ENCODE measurements at regions not wholly inside any gene's neighbourhood (a gene's known extent, or its start where the extent isn't known, plus 50 kb on each side); places are given as distances from the start of the nearest gene placed in this dataset.
"Not testable (repeated sequence)": the region's sequence is repeated elsewhere in the genome, so short reads cannot be mapped to it uniquely, and the experiment has no call there.

GRCh38 chr2:104904889-104905288 lies 51.0 kb downstream of the POU3F3 start:
- DNase-seq: no peak

- DNase-seq: no peak
Measured at GRCh38 chr2:104909317-104909716, 55.4 kb downstream of the POU3F3 start.

GRCh38 chr2:104914509-104914908 lies 60.6 kb downstream of the POU3F3 start:
- DNase-seq: no peak

GRCh38 chr2:104915107-104915793 lies 61.3 kb downstream of the POU3F3 start:
- no peak for DNase-seq

- DNase-seq: no peak
Measured at GRCh38 chr2:104919127-104919526, 65.2 kb downstream of the POU3F3 start.

DNA sequence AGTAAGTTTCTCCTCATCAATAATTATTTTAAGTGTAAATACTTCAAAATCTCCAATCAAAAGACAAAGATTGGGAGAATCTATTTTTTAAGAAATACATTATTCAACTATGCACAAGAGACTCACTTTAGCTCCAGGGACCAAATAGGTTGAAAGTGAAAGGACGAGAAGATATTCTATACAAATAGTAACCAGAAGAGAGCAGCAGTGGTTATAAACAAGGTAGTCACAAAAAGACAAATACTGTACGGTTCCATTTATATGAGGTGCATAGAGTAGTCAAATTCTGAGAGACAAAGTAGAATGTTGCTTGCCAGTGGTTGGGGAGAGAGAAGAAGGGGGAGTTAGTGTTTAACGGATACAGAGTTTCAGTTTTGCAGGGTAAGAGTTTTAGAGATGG lies 69.8 kb downstream of the POU3F3 start:
- no peak for DNase-seq

- no peak for DNase-seq
Measured at GRCh38 chr2:104929663-104930062, 75.7 kb downstream of the POU3F3 start.

DNA sequence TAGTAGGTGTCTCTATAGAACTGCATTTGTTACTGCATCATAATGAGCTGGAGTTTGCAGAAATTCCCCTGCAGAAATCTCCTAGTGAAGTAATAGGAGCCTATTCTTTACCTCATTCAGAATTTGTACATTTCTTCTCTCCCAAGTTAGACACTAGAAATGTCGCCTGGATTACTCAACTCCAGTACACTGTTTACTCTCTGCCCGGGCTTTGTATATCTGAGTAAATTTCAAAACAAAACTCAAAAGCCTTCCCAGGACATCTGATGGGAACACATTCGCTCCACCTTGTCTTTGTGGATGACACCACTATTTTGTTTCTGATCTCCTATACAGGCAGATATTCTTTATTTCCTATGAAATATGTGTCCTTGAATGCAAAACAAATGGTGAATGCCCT lies 76.8 kb downstream of the POU3F3 start:
- no peak for DNase-seq

GRCh38 chr2:104932243-104932642 lies 78.3 kb downstream of the POU3F3 start:
- DNase-seq: no peak

DNA sequence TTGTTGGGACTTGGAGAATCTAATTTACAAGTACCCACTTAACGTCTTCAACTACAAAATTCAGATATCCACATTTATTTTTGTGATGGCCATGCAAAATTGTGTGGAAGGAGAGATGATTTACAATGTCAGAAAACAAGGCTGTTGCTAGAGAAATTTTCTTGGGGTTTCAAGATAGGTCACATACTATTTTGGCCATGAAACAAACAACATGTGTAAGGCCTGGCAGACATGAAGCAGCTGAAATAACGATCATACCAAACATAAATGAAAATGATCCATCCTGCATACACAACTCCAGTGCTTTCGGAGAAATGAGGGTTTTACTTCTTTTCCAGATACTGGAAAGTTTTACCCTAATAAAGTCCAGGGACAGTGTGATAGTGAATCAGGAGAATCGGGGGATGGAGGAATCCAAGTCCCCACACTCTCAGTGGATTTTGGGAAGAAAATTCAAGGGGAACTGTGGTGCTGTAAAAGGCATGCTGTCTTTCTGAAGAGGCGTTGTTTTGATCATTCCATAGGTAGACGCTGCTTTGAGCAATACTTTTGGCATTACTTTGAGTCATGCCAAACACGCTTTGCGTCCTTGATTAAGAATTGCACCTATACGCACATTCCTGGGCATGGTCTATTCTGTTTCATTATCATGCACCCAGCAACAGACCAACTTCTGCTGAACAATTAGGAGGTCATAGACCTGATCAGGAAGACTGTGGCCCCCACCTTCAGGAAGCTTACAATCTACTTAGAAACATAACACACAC lies 79.4 kb downstream of the POU3F3 start:
- no peak for DNase-seq

- no peak for DNase-seq
Measured at GRCh38 chr2:104936527-104936926, 82.6 kb downstream of the POU3F3 start.

DNA sequence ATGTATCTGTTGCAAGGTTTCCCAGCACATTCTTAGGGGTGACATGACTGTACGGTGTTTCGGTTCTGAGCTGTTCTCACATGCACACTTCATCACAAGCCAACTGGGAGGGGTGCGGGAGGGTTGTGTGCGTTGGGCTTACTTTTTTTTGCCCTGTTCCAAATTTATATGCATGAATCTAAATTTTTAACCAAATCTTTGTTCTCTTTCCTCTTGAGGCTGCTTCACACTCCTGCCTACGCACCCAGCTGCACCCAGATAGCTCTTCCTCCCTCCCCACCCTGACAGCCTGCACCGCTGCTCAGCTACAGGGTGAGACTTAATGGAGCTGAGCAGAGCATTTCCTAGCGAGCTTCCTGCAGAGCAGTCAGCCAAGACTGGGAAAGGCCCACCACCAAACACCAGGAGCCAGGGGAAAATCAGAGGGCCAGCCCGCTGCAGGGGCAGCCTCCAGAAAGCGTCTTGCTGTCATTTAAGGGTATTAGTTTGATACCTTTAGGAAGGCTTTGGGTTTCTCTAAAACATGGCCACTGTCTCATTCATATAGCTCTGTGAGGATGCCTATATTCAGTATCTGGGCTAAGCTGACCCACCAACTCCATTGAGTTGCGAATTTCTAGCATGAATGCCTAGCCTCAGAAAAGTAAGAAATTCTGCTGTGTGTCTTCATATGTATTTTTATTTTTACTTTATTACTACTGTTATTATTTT lies 84.5 kb downstream of the POU3F3 start:
- no peak for DNase-seq

DNA sequence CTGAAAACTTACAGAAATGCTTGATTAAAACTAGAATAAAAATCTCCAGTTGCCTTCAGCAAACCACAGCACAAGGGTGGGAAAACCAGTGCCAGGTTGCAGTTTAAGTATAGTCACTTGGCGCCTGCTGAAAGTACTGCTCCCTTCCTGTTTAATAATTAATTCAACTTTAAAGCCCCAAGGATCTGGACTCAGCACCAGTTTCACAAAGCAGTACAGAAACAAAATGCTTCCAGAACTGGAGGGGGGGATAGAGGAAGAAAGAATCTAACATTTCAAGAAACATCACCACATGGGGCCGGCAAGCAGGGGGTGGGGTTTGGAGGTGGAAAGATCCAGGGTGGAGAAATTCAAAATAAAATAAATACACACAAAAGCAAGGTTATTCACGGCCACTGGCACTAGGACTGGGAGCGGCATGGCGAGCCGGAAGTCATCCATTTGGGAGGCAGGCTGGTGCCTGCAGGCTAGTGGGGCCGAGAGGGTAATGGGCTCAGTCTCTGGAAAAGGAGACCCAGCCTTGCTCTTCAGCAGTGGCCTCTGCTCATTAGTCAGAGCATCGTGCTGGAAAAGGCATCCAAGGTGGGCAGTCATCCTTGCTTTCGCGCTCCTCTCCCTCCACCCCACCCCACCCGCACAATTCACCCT lies 85.8 kb downstream of the POU3F3 start:
- no peak for DNase-seq

DNA sequence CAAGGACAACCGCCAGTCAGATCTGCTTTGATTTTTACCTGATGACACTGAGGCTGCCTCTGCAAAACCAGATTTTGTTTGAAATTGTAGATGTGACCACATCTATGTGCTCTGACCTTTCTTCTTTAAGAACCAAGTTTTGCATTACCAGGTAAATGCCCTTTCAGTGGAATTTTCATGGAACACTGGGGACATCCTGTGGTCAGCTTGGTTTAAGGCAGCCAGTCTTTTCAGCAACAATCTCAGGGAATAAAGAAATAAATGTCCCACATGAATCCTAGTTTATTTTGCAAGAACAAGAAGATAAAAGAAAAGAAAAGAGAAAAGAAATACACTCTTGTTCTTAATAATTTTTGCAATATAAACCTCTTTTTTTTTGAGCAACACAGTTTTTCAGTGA lies 90.6 kb downstream of the POU3F3 start:
- DNase-seq: no peak

DNA sequence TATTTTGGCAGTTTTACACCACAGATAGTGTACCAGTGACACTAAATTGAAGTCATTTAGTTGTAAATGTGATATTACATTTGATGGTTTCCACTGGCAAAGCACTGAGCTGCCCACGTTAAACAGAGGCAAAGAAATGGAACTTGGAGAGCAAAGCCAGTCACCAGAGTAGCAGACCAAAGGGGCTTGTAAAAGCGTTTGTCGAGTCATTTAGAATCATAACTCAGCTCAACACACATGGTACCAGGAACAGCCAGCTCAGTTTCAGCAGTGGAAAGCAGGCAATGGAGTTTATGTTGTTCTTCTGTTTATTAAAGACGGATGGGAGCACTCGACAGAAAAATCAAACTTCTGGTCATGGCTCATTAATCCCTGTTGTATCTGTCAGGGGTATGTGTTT lies 91.2 kb downstream of the POU3F3 start:
- DNase-seq: no peak

GRCh38 chr2:104945866-104946265 lies 92.0 kb downstream of the POU3F3 start:
- DNase-seq: no peak

DNA sequence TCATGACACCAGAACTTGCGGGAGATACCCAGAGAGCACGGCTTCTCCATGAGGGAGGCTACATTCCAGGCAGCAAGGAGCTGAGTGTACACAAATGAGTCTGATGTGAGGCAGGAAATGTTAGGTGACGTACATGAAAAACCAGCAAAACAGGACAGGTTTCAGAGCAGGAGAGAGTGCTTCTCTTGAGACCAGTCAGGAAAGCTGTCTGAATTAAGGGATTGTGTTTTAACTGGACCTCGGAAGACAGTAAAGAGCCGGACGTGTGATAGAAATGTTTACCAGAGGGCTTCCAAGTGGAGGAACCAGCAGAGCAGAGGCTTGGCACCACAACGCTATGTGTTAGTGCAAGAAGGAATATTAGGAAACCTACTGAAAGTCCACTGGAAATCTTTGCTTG lies 90.4 kb upstream of the MRPS9 start:
- not testable (repeated sequence) for DNase-seq

GRCh38 chr2:104952976-104953375 lies 84.9 kb upstream of the MRPS9 start:
- no peak for DNase-seq

GRCh38 chr2:104965900-104966299 lies 72.0 kb upstream of the MRPS9 start:
- DNase-seq: no peak

- DNase-seq: no peak
Measured at GRCh38 chr2:104969564-104969963, 68.3 kb upstream of the MRPS9 start.

- DNase-seq: no peak
Measured at GRCh38 chr2:104975371-104975770, 62.5 kb upstream of the MRPS9 start.

- no peak for DNase-seq
Measured at GRCh38 chr2:104975851-104976250, 62.0 kb upstream of the MRPS9 start.

GRCh38 chr2:104976603-104977120 lies 61.2 kb upstream of the MRPS9 start:
- DNase-seq: peak; percentile 11 to 54

All from CD4-positive, alpha-beta T cell treated with Interleukin-1 beta for 1 hour (primary cell).